ENCODE measurements at regions not wholly inside any gene's neighbourhood (a gene's known extent, or its start where the extent isn't known, plus 50 kb on each side); places are given as distances from the start of the nearest gene placed in this dataset.

DNA sequence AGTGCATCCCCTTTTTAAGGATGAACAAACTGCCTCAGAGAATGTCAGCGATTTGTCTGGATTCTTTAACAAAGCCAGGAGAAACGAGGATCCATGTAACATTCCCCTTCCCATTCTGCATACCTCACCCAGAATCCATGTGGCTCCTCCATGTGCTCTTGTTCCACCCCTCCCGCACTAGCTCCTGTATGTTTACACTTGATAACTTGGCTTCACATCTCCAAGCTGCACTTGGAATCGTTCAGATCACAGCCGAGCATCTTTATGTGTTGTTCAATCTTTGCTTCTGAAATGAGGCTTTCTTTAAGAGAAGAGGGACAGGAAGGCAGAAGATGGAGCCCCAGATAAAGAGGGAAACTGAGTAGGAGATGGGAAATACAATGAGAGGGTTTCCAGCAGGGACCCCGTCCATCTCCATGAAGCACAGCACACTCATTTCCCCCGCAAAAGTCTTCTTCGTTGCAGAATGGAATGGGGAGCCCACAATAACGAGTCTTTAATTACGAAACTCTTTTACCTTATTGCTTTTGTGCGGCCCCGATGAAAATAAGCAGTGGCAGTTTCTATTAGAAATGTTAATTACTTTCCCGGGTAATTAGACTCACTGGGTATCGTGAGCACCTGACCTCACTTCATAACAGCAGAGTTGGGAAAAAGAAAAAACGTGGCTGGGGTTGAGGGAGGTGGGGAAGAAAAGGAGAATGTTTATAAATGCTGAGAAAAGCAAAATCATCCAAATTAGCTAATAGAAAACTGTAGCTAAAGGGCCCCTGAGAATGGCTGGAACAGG, 96.8 kb upstream of the ISX start:
- no peak for DNase-seq
- Mint-ChIP-seq H3K27me3 (no peaks in the 10 kb centered on the region), H3K4me1 (ENCODE audit: low read depth) (no peaks in the 10 kb centered on the region), H3K4me3 (no peak overlapping the region), H3K27ac (no peak overlapping the region), H3K9me3 (no peaks in the 10 kb centered on the region), H3K36me3 (no peaks in the 10 kb centered on the region)
- POLR2A ChIA-PET = no interaction called here
- intact Hi-C loops (cut with micrococcal nuclease) = no loop called here
- CTCF ChIA-PET = no interaction called here

DNA sequence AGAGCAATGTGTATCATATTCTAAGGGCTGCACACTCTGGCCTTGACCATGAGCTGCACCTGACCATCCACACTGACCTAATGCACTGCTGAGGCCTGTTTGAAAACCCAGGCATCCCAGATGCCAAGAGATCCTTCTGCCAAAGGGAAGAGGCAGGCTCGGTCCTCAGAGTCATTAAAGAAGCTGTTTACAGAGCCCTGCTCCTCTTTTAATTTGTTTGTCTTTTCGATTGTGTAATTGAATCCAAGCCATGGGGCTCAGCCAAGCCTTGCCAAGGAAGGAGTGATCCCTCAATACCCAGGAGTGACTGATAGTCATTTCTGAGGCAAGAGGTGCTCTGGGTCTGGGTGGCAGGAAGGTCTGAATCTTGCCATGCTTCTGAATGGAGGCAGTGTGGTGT, 94.5 kb upstream of the ISX start:
- ChIA-PET CTCF (no interaction called here), POLR2A (no interaction called here)
- no peaks in the 10 kb centered on the region for H3K4me1 Mint-ChIP-seq (ENCODE audit: low read depth)
- no peaks in the 10 kb centered on the region for H3K9me3 Mint-ChIP-seq
- no peak overlapping the region for H3K27ac Mint-ChIP-seq
- no peaks in the 10 kb centered on the region for H3K27me3 Mint-ChIP-seq
- intact Hi-C loops (cut with micrococcal nuclease) = no loop called here
- no peak overlapping the region for H3K4me3 Mint-ChIP-seq
- no peaks in the 10 kb centered on the region for H3K36me3 Mint-ChIP-seq
- DNase-seq = no peak

DNA sequence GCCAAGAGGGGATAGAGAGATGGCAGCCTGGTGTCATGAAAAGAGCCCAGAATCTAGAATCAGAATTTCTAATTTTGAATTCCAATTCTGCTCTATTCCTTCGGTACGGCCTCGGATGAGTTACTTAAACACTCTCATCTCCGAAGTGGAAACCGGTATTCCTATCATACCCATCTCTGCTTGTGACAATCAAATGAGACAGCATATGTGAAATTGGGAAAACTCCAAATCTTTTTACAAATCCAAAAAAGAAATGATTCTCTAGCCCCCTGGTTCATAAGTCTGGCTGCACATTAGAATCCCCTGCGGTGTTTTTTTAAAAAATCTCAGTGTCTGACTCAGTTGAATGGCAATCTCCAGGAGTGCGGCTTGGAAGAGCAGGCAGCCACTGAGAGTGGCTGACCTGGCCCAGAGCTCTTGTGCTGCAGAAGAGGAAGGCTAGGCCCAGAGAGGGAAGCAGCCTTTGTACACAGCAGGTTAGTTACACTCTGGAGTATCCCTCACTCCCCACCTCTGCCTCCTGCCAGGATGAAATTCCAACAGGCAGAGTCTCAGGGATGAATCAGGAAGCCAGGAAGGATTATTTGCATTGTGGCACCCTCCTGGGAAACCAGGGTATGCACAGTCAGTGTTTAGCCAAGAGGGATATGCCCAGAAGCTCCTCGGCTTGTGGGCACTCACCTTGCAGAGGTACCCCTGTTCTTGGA, 93.6 kb upstream of the ISX start:
- Mint-ChIP-seq H3K27me3 (no peaks in the 10 kb centered on the region), H3K27ac (no peak overlapping the region), H3K4me1 (ENCODE audit: low read depth) (no peaks in the 10 kb centered on the region), H3K9me3 (no peaks in the 10 kb centered on the region), H3K36me3 (no peaks in the 10 kb centered on the region), H3K4me3 (no peak overlapping the region)
- no peak for DNase-seq
- ChIA-PET POLR2A (no interaction called here), CTCF (no interaction called here)
- intact Hi-C loops (cut with micrococcal nuclease) = no loop called here

DNA sequence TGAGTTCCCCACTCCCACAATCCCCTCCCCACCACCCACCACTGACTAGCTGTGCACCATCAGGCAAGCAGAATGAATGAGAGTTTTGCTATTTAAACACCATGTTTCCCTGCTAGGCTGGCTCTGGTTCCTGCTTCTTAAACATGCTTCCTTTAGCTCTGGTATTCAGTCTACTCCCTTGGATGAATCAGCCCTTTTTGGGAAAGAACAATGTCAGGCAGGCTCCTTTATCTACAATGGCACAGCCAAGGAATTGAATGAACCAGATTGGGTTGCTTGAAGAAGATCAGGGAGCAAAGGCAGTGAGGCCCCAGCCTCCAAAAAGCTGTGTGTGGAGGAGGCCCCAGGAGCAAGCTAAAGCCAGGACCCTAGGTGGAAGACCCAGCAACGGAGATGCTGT, 92.9 kb upstream of the ISX start:
- H3K4me3 Mint-ChIP-seq = no peak overlapping the region
- no peaks in the 10 kb centered on the region for H3K36me3 Mint-ChIP-seq
- H3K27me3 Mint-ChIP-seq = no peaks in the 10 kb centered on the region
- intact Hi-C loops (cut with micrococcal nuclease) = no loop called here
- H3K4me1 Mint-ChIP-seq (ENCODE audit: low read depth) = no peaks in the 10 kb centered on the region
- POLR2A ChIA-PET = no interaction called here
- DNase-seq = no peak
- no peaks in the 10 kb centered on the region for H3K9me3 Mint-ChIP-seq
- H3K27ac Mint-ChIP-seq = no peak overlapping the region
- CTCF ChIA-PET = no interaction called here

DNA sequence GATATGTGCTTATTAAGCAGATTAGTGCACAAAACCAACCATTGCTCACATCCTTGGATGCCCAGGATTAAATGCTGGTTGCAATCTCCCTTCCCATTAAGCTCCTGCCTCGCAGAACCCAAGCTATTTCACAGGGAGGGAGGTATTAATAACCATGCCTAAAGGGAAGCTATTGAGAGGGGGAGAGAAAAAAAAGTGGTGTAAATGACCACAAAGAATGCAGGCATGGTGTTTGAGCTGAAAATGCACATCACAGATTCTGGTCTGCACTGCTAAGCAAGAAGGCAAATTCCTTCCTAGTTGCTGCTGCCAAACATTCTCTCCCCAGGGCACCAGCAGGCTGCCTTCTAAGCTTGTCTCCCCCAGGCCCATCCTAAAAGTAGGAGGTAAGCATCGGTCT, 92.0 kb upstream of the ISX start:
- Mint-ChIP-seq H3K4me1 (ENCODE audit: low read depth) (no peaks in the 10 kb centered on the region), H3K27me3 (no peaks in the 10 kb centered on the region), H3K9me3 (no peaks in the 10 kb centered on the region), H3K36me3 (no peaks in the 10 kb centered on the region), H3K4me3 (no peak overlapping the region), H3K27ac (no peak overlapping the region)
- intact Hi-C loops (cut with micrococcal nuclease) = no loop called here
- CTCF ChIA-PET = no interaction called here
- DNase-seq = no peak
- POLR2A ChIA-PET = no interaction called here

DNA sequence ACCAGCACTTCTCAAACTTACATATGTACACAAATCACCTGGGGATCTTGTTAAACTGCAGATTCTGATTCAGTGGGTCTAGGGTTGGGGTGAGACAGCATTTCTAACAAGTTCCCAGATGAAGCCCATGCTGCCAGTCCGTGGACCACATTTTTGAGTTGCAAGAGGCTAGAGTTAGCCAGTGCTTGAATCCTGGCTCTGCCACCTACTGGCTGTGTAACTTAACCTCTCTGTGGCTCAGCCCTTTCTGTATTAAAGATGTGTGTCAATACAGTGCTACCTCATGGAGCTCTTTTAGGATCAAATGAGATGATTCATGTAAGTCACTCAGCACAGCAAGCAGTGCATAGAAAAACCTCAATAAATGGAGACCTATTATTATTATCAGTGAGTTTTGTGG, 90.2 kb upstream of the ISX start:
- DNase-seq = no peak
- Mint-ChIP-seq H3K9me3 (no peaks in the 10 kb centered on the region), H3K4me3 (no peak overlapping the region), H3K4me1 (ENCODE audit: low read depth) (no peaks in the 10 kb centered on the region), H3K27me3 (no peaks in the 10 kb centered on the region), H3K27ac (no peak overlapping the region), H3K36me3 (no peaks in the 10 kb centered on the region)
- ChIA-PET CTCF (interaction anchor here (1.2 kb wide), 1 partner anchor 175 kb away, joined by 4 read pairs; no protein-coding TSS in a partner anchor), POLR2A (no interaction called here)
- intact Hi-C loops (cut with micrococcal nuclease) = no loop called here

DNA sequence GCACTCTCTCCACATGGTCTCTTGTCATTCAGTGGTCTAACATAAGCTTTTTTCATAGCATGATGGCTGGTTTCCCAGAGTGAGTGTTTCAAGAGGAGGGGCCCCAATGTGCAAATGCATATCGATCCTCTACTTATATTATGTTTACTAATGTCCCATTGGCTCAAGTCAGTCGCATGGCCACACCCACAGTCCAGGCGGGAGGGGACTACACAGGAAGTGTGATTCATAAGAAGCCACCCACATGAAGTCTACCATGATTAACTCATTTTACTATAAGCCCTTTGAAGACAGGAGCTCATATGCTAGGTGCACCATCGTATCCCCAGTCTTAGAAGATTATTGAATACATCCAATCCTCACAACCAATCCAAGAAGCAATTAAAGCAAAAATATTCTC, 89.5 kb upstream of the ISX start:
- ChIA-PET POLR2A (no interaction called here), CTCF (interaction anchor here (1.2 kb wide), 1 partner anchor 174 kb away, joined by 4 read pairs; no protein-coding TSS in a partner anchor)
- intact Hi-C loops (cut with micrococcal nuclease) = no loop called here
- H3K36me3 Mint-ChIP-seq = no peaks in the 10 kb centered on the region
- no peak overlapping the region for H3K27ac Mint-ChIP-seq
- no peaks in the 10 kb centered on the region for H3K4me1 Mint-ChIP-seq (ENCODE audit: low read depth)
- no peak for DNase-seq
- no peak overlapping the region for H3K4me3 Mint-ChIP-seq
- peaks cover 3% of the 10 kb centered on the region for H3K27me3 Mint-ChIP-seq
- no peaks in the 10 kb centered on the region for H3K9me3 Mint-ChIP-seq

DNA sequence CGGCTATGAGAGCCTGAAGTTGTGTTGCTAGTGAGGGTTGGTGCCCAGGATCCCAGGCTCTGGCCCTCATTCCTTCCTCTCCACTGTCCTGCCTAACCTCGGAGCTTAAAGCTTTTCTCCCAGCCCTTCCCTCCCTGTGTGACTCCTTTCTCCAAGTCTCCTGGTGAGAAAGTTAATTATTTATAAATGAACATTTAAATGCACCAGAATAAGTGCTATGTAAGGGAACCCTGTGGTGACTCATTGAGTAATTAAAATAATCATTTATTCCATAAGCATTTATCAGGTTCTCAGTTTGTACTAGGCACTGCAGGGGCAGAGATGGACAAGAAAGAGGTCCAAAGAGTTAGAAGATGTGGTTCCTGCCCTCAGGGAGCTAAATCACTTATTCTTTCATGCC, 89.1 kb upstream of the ISX start:
- no peaks in the 10 kb centered on the region for H3K36me3 Mint-ChIP-seq
- POLR2A ChIA-PET = no interaction called here
- no peak overlapping the region for H3K4me3 Mint-ChIP-seq
- CTCF ChIA-PET = no interaction called here
- peaks cover 5% of the 10 kb centered on the region for H3K27me3 Mint-ChIP-seq
- H3K9me3 Mint-ChIP-seq = no peaks in the 10 kb centered on the region
- no peak overlapping the region for H3K27ac Mint-ChIP-seq
- no peak for DNase-seq
- H3K4me1 Mint-ChIP-seq (ENCODE audit: low read depth) = no peaks in the 10 kb centered on the region
- intact Hi-C loops (cut with micrococcal nuclease) = no loop called here

DNA sequence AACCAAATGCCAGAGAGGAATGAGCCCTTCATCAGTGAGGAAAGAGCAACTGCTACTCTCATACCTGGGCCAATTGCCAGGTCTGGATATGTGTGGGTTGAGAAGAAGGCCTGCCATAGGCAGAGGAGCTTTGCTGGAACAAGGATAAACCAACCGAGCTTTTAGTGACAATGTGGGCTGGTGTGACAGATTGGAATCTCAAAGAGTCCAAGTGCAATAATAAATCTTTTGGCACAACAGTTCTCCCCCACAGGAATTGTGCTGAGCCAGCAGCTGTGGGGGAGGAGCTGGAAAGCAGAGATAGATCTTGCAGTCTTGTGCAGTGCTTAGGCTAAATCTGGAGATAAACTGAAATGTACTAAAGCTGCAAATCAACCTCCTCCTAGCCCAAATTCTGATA, 79.4 kb upstream of the ISX start:
- no peak overlapping the region for H3K27ac Mint-ChIP-seq
- ChIA-PET POLR2A (no interaction called here), CTCF (no interaction called here)
- intact Hi-C loops (cut with micrococcal nuclease) = no loop called here
- H3K4me1 Mint-ChIP-seq (ENCODE audit: low read depth) = no peaks in the 10 kb centered on the region
- H3K9me3 Mint-ChIP-seq = peaks cover 25% of the 10 kb centered on the region
- H3K27me3 Mint-ChIP-seq = peaks cover 4% of the 10 kb centered on the region
- no peaks in the 10 kb centered on the region for H3K36me3 Mint-ChIP-seq
- no peak overlapping the region for H3K4me3 Mint-ChIP-seq
- no peak for DNase-seq

DNA sequence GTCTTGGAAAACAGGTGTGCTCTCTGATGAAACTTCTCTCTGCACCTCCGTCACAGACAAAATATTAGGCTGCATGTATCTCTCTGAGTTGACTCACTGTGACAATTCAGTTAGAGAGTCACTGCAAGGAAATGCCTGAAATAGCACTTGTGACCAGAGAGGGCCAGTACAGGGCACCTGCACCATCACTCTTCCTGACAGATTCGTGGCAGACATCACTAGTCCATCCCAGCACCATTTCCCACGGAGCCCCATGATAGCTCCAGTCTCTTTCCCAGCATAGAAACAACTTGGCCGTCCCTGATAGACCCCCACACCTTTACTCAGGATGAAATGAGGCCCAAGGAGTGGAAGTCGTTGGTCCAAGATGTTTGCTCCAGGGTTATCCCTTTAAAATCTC, 73.3 kb upstream of the ISX start:
- CTCF ChIA-PET = interaction anchor here (0.9 kb wide), 1 partner anchor 158 kb away, joined by 3 read pairs; no protein-coding TSS in a partner anchor
- Mint-ChIP-seq H3K9me3 (peaks cover 7% of the 10 kb centered on the region), H3K36me3 (no peaks in the 10 kb centered on the region), H3K4me1 (ENCODE audit: low read depth) (no peaks in the 10 kb centered on the region), H3K27me3 (peaks cover 3% of the 10 kb centered on the region), H3K4me3 (no peak overlapping the region), H3K27ac (no peak overlapping the region)
- intact Hi-C loops (cut with micrococcal nuclease) = no loop called here
- POLR2A ChIA-PET = no interaction called here
- DNase-seq = no peak

DNA sequence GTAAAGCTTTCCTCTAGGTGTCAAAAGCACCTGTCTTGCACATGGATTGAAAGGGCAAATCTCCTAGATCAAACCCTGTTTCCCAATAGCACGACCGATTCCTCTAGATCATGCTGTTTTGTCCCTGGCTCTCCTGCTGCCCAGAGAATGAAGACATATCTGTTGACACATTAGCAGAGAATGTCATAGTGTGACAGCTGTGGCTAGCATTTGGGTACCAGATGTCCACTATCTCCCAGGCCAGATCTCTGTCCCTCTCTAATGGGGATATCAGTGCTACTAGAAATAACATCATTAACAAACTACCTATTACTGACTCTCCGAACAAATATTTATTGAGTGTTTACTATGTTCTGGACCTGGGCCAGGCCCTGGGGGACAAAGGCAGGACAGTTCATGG, 72.4 kb upstream of the ISX start:
- Mint-ChIP-seq H3K4me1 (ENCODE audit: low read depth) (no peaks in the 10 kb centered on the region), H3K27me3 (peaks cover 5% of the 10 kb centered on the region), H3K4me3 (no peak overlapping the region), H3K36me3 (no peaks in the 10 kb centered on the region), H3K27ac (no peak overlapping the region), H3K9me3 (no peaks in the 10 kb centered on the region)
- DNase-seq = no peak
- intact Hi-C loops (cut with micrococcal nuclease) = no loop called here
- CTCF ChIA-PET = interaction anchor here (0.9 kb wide), 1 partner anchor 157 kb away, joined by 3 read pairs; no protein-coding TSS in a partner anchor
- POLR2A ChIA-PET = no interaction called here

DNA sequence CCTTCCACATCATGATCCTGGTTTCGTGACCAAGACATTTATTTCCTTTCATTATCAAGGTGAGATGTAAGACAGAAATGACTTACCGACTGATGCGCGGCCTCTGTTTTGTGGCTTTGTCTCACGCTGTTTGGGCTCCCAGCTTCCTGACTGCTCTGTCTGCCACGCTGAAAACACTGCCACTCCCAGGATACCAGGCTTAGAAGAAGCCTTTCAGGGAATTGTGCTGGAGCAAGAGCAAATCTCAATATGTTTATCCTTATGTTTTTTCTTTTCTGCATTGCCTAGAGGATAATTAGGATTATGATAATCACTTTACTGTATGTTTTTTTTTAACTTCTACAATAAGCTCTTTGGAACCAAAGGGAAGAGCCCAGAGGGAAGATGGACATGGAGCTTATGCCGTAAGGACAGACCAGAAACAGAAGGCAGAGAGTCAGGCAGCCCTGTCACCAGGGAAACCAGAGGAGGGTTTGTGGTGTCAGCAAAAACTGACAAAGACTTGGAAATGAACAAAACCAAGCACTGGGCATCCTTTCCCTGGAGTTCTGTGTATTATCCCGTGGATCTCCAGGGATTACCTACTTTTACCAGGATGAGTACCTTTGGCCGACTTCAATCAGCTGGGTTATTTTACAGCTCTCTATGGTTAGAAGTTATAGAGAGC, 68.2 kb upstream of the ISX start:
- Mint-ChIP-seq H3K9me3 (no peaks in the 10 kb centered on the region), H3K36me3 (no peaks in the 10 kb centered on the region), H3K4me3 (no peak overlapping the region), H3K27me3 (peaks cover 8% of the 10 kb centered on the region), H3K4me1 (ENCODE audit: low read depth) (no peaks in the 10 kb centered on the region), H3K27ac (no peak overlapping the region)
- CTCF ChIA-PET = no interaction called here
- intact Hi-C loops (cut with micrococcal nuclease) = no loop called here
- POLR2A ChIA-PET = no interaction called here
- DNase-seq = no peak

DNA sequence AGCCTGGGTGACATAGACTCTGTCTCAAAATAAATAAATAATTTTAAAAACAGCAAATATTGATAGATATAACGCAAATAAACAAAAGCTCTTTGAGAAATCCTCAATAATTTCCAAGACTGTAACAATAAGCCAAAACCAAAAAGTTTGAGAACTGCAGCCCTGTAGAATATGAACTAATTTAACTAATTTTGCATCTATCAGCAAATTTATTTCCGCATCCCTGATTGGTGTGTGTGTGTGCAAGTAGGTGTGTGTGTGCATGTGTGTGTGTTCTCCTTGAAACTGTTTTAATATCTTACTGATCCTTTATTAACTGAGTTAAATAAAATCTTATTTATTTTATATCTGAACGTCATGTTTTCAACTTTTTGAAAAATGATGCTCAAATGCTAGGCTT, 67.0 kb upstream of the ISX start:
- H3K27ac Mint-ChIP-seq = no peak overlapping the region
- no peaks in the 10 kb centered on the region for H3K9me3 Mint-ChIP-seq
- intact Hi-C loops (cut with micrococcal nuclease) = no loop called here
- H3K27me3 Mint-ChIP-seq = peaks cover 10% of the 10 kb centered on the region
- DNase-seq = no peak
- POLR2A ChIA-PET = no interaction called here
- H3K4me3 Mint-ChIP-seq = no peak overlapping the region
- no peaks in the 10 kb centered on the region for H3K4me1 Mint-ChIP-seq (ENCODE audit: low read depth)
- CTCF ChIA-PET = no interaction called here
- H3K36me3 Mint-ChIP-seq = no peaks in the 10 kb centered on the region
